ENCODE measurements at regions not wholly inside any gene's neighbourhood (a gene's known extent, or its start where the extent isn't known, plus 50 kb on each side); places are given as distances from the start of the nearest gene placed in this dataset.

DNA sequence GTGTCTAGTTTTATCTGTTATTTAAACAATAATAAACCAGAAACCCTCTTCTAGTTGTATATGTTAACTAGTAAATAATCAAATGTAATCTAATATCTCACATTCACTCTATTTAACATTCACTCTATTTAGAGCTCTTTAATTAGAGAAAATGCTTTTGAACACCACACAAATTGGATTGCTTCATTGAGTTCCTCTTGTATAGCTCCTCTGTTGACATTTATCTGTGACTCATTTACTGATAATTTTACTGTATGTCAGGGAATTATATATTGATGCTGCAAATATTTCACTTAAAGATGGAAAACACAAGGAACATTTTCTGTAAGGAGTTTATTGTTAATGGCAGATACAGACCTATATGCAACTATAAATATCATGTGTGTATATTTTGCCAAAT, 594.6 kb downstream of the COL12A1 start:
- TF ChIP-seq CTCF (IDR thresholded peaks at IDR 0.05; ENCODE audit: borderline replicate concordance, control extremely low read depth, extremely low read depth, insufficient read depth, missing control alignments) = no peak
- no peak for DNase-seq (ENCODE audit: low spot score)
- in situ Hi-C loops (cut with MboI; ENCODE audit: low sequenced_read_pairs, unreplicated experiment) = no loop called here

DNA sequence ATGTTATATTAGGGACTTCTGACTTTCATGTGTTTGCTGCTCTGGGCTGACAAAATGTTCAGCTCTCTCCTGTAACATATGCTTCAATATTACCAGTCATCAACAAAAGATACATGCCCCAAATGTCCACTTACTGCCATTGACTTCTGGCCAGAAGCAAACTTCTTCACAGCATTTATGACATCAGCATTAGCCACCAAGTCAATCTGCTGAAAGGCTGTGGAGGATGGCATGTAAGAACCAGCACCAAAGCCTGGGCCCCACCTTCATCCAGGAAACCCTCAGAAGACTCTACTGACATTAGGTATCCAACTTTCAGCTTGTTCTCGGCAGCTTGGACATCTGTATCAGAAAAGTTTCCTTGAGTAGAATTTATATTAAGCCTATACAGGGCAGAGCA, 595.5 kb downstream of the COL12A1 start:
- in situ Hi-C loops (cut with MboI; ENCODE audit: low sequenced_read_pairs, unreplicated experiment) = no loop called here
- no peak for TF ChIP-seq CTCF (IDR thresholded peaks at IDR 0.05; ENCODE audit: borderline replicate concordance, control extremely low read depth, extremely low read depth, insufficient read depth, missing control alignments)
- no peak for DNase-seq (ENCODE audit: low spot score)

DNA sequence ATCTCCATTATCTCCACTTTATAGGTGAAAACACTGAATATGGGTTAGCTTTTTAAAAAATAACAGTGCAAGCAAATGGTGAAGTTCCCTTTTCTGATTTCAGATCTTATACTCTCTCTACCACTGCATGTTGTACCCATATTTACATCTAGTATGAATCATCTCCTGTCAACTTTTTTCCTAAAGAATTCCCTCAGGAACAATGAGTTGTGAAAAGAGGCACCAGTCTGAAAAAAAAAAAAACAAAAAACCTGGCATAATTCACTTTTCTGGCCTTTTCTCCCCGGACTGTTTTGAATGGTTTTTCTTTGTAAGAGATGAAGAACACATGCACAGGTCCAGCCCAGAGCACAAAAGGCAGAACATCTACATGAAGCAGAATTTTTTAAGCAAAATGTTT, 596.0 kb downstream of the COL12A1 start:
- in situ Hi-C loops (cut with MboI; ENCODE audit: low sequenced_read_pairs, unreplicated experiment) = no loop called here
- no peak for DNase-seq (ENCODE audit: low spot score)
- TF ChIP-seq CTCF (IDR thresholded peaks at IDR 0.05; ENCODE audit: borderline replicate concordance, control extremely low read depth, extremely low read depth, insufficient read depth, missing control alignments) = no peak

DNA sequence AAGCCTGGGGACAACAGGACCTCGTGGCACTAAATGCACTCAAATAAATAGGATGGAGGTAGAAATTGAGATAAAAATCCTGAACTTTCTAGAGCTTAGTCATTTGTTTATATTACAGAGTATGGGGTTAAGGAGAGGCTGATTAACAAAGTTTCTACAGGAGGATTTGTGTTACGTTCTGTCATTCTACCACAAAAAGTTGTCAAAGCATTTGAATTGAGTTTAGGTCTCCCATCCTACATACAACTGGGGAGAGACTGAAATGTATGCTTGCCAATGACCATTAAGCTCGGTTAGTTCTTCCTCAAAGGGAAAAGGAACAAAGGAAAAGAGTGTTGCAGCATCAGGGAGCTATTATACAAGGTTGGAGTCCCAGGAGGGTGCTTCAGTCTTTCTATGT, 597.9 kb downstream of the COL12A1 start:
- in situ Hi-C loops (cut with MboI; ENCODE audit: low sequenced_read_pairs, unreplicated experiment) = no loop called here
- no peak for DNase-seq (ENCODE audit: low spot score)
- no peak for TF ChIP-seq CTCF (IDR thresholded peaks at IDR 0.05; ENCODE audit: borderline replicate concordance, control extremely low read depth, extremely low read depth, insufficient read depth, missing control alignments)

GRCh38 chr6:74607468-74607867, 598.4 kb downstream of the COL12A1 start:
- in situ Hi-C loops (cut with MboI; ENCODE audit: low sequenced_read_pairs, unreplicated experiment) = no loop called here
- no peak for TF ChIP-seq CTCF (IDR thresholded peaks at IDR 0.05; ENCODE audit: borderline replicate concordance, control extremely low read depth, extremely low read depth, insufficient read depth, missing control alignments)
- no peak for DNase-seq (ENCODE audit: low spot score)

- no peak for TF ChIP-seq CTCF (IDR thresholded peaks at IDR 0.05; ENCODE audit: borderline replicate concordance, control extremely low read depth, extremely low read depth, insufficient read depth, missing control alignments)
- in situ Hi-C loops (cut with MboI; ENCODE audit: low sequenced_read_pairs, unreplicated experiment) = no loop called here
- DNase-seq (ENCODE audit: low spot score) = no peak
These were observed 599.2 kb downstream of the COL12A1 start for GRCh38 chr6:74606582-74607071.

All from GM13976 (cell line).